GM23338 (cell line): ENCODE measurements at regions not wholly inside any gene's neighbourhood (a gene's known extent, or its start where the extent isn't known, plus 50 kb on each side); places are given as distances from the start of the nearest gene placed in this dataset.

Experiments used
- ATAC-seq: fragments of 200-7000 bp; cut with Tn5 transposase; 3 replicates; pipeline ENCODE4 v1.9.1; 2020
- DNase-seq: peaks from one replicate; pipeline ENCODE4 v3.0.0-alpha.2; 2015; ENCODE audit warnings: low spot score
- H2AFZ ChIP-seq: fragments of 200-600 bp; sonication (generic); 2 replicates; pipeline ENCODE4 v1.8.0; 2016; ENCODE audit warnings: antibody characterized with exemption, mild to moderate bottlenecking, moderate library complexity
- H3F3A ChIP-seq: fragments of 200-600 bp; sonication (generic); replicated peaks from 2 replicates; pipeline ENCODE4 v1.8.0; 2017; ENCODE audit warnings: antibody characterized with exemption, mixed run types, low read depth
- H3K27ac ChIP-seq: fragments of 200-600 bp; sonication (generic); 2 replicates; pipeline ENCODE4 v1.6.1; 2016; ENCODE audit warnings: low read depth
- H3K27me3 ChIP-seq: fragments of 200-600 bp; sonication (generic); 2 replicates; pipeline ENCODE4 v1.8.0; 2016; ENCODE audit warnings: mild to moderate bottlenecking, mixed run types, moderate library complexity; ENCODE audit not compliant: insufficient read depth
- H3K36me3 ChIP-seq: fragments of 200-600 bp; sonication (generic); 2 replicates; pipeline ENCODE4 v1.8.0; 2016; ENCODE audit warnings: mild to moderate bottlenecking; ENCODE audit not compliant: insufficient read depth
- H3K4me1 ChIP-seq: fragments of 200-600 bp; sonication (generic); 2 replicates; pipeline ENCODE4 v1.8.0; 2016; ENCODE audit warnings: mild to moderate bottlenecking, moderate library complexity; ENCODE audit not compliant: insufficient read depth
- H3K4me2 ChIP-seq: fragments of 200-600 bp; sonication (generic); 2 replicates; pipeline ENCODE4 v1.7.1; 2017; ENCODE audit warnings: mixed run types
- H3K4me3 ChIP-seq: fragments of 200-600 bp; sonication (generic); 2 replicates; pipeline ENCODE4 v1.6.1; 2016; ENCODE audit warnings: mixed run types
- H3K79me2 ChIP-seq: fragments of 200-600 bp; sonication (generic); replicated peaks from 2 replicates; pipeline ENCODE4 v1.8.0; 2017; ENCODE audit warnings: mild to moderate bottlenecking; ENCODE audit not compliant: insufficient read depth
- H3K9me2 ChIP-seq: fragments of 200-600 bp; sonication (generic); 2 replicates; pipeline ENCODE4 v1.8.0; 2017; ENCODE audit not compliant: insufficient read depth
- H4K20me1 ChIP-seq: fragments of 200-600 bp; sonication (generic); replicated peaks from 2 replicates; pipeline ENCODE4 v1.8.0; 2017; ENCODE audit warnings: mild to moderate bottlenecking; ENCODE audit not compliant: insufficient read depth
- H3K27ac Mint-ChIP-seq: 2 replicates; pipeline ENCODE4 v1.8.0; 2020; ENCODE audit warnings: inconsistent platforms, mild to moderate bottlenecking, moderate library complexity, mixed read lengths
- H3K27me3 Mint-ChIP-seq: 3 replicates; pipeline ENCODE4 v1.8.0; 2022; ENCODE audit warnings: low read depth, mild to moderate bottlenecking, moderate library complexity, mixed read lengths, inconsistent platforms; ENCODE audit not compliant: insufficient read depth, poor library complexity
- H3K36me3 Mint-ChIP-seq: 3 replicates; pipeline ENCODE4 v1.8.0; 2021; ENCODE audit warnings: low read depth, mild to moderate bottlenecking, inconsistent platforms, moderate library complexity, mixed read lengths
- H3K4me1 Mint-ChIP-seq: 3 replicates; pipeline ENCODE4 v1.8.0; 2020; ENCODE audit warnings: mild to moderate bottlenecking, inconsistent platforms, mixed read lengths
- H3K4me3 Mint-ChIP-seq: 3 replicates; pipeline ENCODE4 v1.8.0; 2021; ENCODE audit warnings: moderate library complexity, mild to moderate bottlenecking, inconsistent platforms, mixed read lengths
- H3K9me3 Mint-ChIP-seq: 3 replicates; pipeline ENCODE4 v1.8.0; 2020; ENCODE audit warnings: moderate library complexity, mild to moderate bottlenecking, inconsistent platforms, mixed read lengths
- EZH2 ChIP-seq: fragments of 200-600 bp; sonication (generic); IDR thresholded peaks from one replicate; pipeline ENCODE4 v1.8.0; 2017; ENCODE audit warnings: antibody characterized with exemption, mild to moderate bottlenecking, low read depth; ENCODE audit not compliant: unreplicated experiment
- EZH2phosphoT487 ChIP-seq: fragments of 200-600 bp; sonication (generic); IDR thresholded peaks from one replicate; pipeline ENCODE4 v1.8.1; 2018; ENCODE audit warnings: antibody characterized with exemption; ENCODE audit not compliant: unreplicated experiment
- JUNB ChIP-seq: IDR thresholded peaks from one replicate; pipeline ENCODE4 v1.6.1; 2016; ENCODE audit warnings: antibody characterized with exemption; ENCODE audit not compliant: unreplicated experiment
- NANOG ChIP-seq: IDR thresholded peaks from 2 replicates; pipeline ENCODE4 v1.6.1; 2016; ENCODE audit warnings: antibody characterized with exemption, borderline replicate concordance
- POLR2AphosphoS5 ChIP-seq: IDR thresholded peaks from 2 replicates; pipeline ENCODE4 v1.6.1; 2016; ENCODE audit warnings: antibody characterized with exemption, low read depth
- STAT1 ChIP-seq: IDR thresholded peaks from one replicate; pipeline ENCODE4 v1.6.1; 2016; ENCODE audit warnings: antibody characterized with exemption; ENCODE audit not compliant: unreplicated experiment
- ZNF114 ChIP-seq: fragments of 250-450 bp; sonication (Bioruptor Pico); IDR thresholded peaks from 2 replicates; pipeline ENCODE4 v1.5.0; 2020; ENCODE audit warnings: mild to moderate bottlenecking, moderate library complexity
- ZNF331 ChIP-seq: fragments of 250-450 bp; sonication (Bioruptor Pico); IDR thresholded peaks from 2 replicates; pipeline ENCODE4 v1.5.0; 2020; ENCODE audit warnings: low read depth, mild to moderate bottlenecking, moderate library complexity
- TF ChIP-seq, protein P1 (sequence below): IDR thresholded peaks from one replicate; pipeline ENCODE4 v1.6.1; 2018; ENCODE audit warnings: antibody characterized with exemption; ENCODE audit not compliant: unreplicated experiment
- TF ChIP-seq, protein P2 (sequence below): IDR thresholded peaks from 2 replicates; pipeline ENCODE4 v1.6.1; 2016; ENCODE audit warnings: antibody characterized with exemption
- TF ChIP-seq, protein P3 (sequence below), 2 experiments: fragments of 200-600 bp in 1 of 2; sonication (generic) in 1 of 2; conservative IDR thresholded peaks; 2 replicates each; pipeline versions ENCODE4 v1.5.1 to v1.6.1; 2016 to 2017; ENCODE audit warnings: antibody characterized with exemption in 2 of 2, low read depth in 2 of 2, mild to moderate bottlenecking in 2 of 2, moderate library complexity in 1 of 2

DNA sequence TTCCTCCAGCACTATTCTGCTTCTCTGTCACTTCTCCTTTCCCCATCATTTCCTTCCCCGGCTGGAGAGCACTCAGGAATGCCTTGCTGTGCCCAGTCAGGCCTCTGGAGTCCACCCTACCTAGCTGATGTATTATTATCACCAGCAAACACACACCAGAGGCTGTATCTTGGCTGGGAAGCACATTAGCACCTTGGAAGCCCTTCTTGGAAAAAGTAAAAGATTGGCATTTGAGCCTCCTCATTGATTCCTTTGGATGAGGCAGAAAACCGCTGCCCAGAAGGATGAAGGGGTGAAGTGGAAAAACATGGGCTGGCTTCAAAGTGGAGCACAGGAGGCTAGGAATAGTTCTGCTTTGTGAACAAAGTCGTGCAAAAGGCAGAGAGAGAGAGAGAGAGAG, 244.3 kb downstream of the RPLP1 start:
- Mint-ChIP-seq H3K4me3 (no peak overlapping the region), H3K27ac (no peak overlapping the region), H3K27me3 (peaks cover 2% of the 10 kb centered on the region), H3K36me3 (no peaks in the 10 kb centered on the region), H3K9me3 (no peaks in the 10 kb centered on the region), H3K4me1 (peaks cover 4% of the 10 kb centered on the region; the same call in 1 of the 3 replicates)
- DNase-seq: no peak
- Histone ChIP-seq H3F3A (no peaks in the 10 kb centered on the region), H4K20me1 (no peaks in the 10 kb centered on the region), H3K4me1 (no peaks in the 10 kb centered on the region), H3K4me3 (no peak overlapping the region), H3K9me2 (no peaks in the 10 kb centered on the region), H3K27ac (no peak overlapping the region), H3K36me3 (no peaks in the 10 kb centered on the region), H3K4me2 (no peak overlapping the region), H2AFZ (peak overlapping the region; percentile 56; the same call in 1 of the 2 replicates), H3K79me2 (no peaks in the 10 kb centered on the region), H3K27me3 (no peaks in the 10 kb centered on the region)
- no peak for TF ChIP-seq EZH2phosphoT487
- no peak for TF ChIP-seq POLR2AphosphoS5
- no peak for TF ChIP-seq ZNF331 (CRISPR knock-in tag)
- no peak for TF ChIP-seq STAT1
- TF ChIP-seq ZNF114 (CRISPR knock-in tag): no peak
- TF ChIP-seq, protein P1, sequence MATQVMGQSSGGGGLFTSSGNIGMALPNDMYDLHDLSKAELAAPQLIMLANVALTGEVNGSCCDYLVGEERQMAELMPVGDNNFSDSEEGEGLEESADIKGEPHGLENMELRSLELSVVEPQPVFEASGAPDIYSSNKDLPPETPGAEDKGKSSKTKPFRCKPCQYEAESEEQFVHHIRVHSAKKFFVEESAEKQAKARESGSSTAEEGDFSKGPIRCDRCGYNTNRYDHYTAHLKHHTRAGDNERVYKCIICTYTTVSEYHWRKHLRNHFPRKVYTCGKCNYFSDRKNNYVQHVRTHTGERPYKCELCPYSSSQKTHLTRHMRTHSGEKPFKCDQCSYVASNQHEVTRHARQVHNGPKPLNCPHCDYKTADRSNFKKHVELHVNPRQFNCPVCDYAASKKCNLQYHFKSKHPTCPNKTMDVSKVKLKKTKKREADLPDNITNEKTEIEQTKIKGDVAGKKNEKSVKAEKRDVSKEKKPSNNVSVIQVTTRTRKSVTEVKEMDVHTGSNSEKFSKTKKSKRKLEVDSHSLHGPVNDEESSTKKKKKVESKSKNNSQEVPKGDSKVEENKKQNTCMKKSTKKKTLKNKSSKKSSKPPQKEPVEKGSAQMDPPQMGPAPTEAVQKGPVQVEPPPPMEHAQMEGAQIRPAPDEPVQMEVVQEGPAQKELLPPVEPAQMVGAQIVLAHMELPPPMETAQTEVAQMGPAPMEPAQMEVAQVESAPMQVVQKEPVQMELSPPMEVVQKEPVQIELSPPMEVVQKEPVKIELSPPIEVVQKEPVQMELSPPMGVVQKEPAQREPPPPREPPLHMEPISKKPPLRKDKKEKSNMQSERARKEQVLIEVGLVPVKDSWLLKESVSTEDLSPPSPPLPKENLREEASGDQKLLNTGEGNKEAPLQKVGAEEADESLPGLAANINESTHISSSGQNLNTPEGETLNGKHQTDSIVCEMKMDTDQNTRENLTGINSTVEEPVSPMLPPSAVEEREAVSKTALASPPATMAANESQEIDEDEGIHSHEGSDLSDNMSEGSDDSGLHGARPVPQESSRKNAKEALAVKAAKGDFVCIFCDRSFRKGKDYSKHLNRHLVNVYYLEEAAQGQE: no peak
- TF ChIP-seq NANOG: no peak
- no peak for ATAC-seq

DNA sequence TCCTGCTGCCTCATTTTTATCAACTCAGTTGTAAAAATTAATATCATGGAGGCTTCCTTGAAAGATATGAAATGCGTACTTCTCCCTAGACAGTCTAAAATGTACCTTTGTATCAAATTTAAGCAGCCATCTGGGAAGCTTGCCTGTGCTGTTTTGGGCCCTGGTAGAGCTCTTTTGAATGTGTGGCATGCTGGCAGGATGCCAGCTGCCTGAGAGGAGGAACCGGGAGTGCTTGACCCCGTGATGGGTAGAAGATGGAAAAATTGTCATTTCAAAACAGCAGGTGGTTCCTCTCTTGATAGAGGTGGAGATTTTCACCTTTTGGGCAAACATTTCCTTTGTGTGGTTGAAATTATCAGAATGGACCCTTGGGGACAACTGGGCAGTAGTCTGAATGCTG, 245.3 kb downstream of the RPLP1 start:
- Mint-ChIP-seq H3K9me3 (no peaks in the 10 kb centered on the region; the same call in 2 of the 3 replicates), H3K36me3 (no peaks in the 10 kb centered on the region), H3K27me3 (peaks cover 2% of the 10 kb centered on the region), H3K4me1 (peaks cover 4% of the 10 kb centered on the region; the same call in 1 of the 3 replicates), H3K27ac (no peak overlapping the region), H3K4me3 (no peak overlapping the region)
- H3K4me1 ChIP-seq: no peaks in the 10 kb centered on the region
- ATAC-seq (no peak), DNase-seq (no peak)
- no peaks in the 10 kb centered on the region for H3K36me3 ChIP-seq
- no peak overlapping the region for H3K4me3 ChIP-seq
- no peak overlapping the region for H3K27ac ChIP-seq
- no peaks in the 10 kb centered on the region for H3K79me2 ChIP-seq
- H3F3A ChIP-seq: no peaks in the 10 kb centered on the region
- no peaks in the 10 kb centered on the region for H3K9me2 ChIP-seq
- H3K27me3 ChIP-seq: no peaks in the 10 kb centered on the region
- no peak overlapping the region for H2AFZ ChIP-seq
- H4K20me1 ChIP-seq: no peaks in the 10 kb centered on the region
- H3K4me2 ChIP-seq: no peak overlapping the region
- no peak for TF ChIP-seq JUNB
- no peak for TF ChIP-seq ZNF331 (CRISPR knock-in tag)
- TF ChIP-seq, protein P1: no peak
- TF ChIP-seq STAT1: no peak
- no peak for TF ChIP-seq EZH2phosphoT487
- TF ChIP-seq, protein P2, sequence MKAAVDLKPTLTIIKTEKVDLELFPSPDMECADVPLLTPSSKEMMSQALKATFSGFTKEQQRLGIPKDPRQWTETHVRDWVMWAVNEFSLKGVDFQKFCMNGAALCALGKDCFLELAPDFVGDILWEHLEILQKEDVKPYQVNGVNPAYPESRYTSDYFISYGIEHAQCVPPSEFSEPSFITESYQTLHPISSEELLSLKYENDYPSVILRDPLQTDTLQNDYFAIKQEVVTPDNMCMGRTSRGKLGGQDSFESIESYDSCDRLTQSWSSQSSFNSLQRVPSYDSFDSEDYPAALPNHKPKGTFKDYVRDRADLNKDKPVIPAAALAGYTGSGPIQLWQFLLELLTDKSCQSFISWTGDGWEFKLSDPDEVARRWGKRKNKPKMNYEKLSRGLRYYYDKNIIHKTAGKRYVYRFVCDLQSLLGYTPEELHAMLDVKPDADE: no peak
- no peak for TF ChIP-seq EZH2
- TF ChIP-seq POLR2AphosphoS5: no peak
- no peak for TF ChIP-seq NANOG
- TF ChIP-seq, protein P3, sequence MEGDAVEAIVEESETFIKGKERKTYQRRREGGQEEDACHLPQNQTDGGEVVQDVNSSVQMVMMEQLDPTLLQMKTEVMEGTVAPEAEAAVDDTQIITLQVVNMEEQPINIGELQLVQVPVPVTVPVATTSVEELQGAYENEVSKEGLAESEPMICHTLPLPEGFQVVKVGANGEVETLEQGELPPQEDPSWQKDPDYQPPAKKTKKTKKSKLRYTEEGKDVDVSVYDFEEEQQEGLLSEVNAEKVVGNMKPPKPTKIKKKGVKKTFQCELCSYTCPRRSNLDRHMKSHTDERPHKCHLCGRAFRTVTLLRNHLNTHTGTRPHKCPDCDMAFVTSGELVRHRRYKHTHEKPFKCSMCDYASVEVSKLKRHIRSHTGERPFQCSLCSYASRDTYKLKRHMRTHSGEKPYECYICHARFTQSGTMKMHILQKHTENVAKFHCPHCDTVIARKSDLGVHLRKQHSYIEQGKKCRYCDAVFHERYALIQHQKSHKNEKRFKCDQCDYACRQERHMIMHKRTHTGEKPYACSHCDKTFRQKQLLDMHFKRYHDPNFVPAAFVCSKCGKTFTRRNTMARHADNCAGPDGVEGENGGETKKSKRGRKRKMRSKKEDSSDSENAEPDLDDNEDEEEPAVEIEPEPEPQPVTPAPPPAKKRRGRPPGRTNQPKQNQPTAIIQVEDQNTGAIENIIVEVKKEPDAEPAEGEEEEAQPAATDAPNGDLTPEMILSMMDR (conservative IDR thresholded peaks at IDR 0.05; ENCODE audit: low read depth in 2 of 2): no peak
- TF ChIP-seq ZNF114 (CRISPR knock-in tag): no peak
